GM21825 (cell line): ENCODE measurements at regions not wholly inside any gene's neighbourhood (a gene's known extent, or its start where the extent isn't known, plus 50 kb on each side); places are given as distances from the start of the nearest gene placed in this dataset.

Experiments used
- ATAC-seq: cut with Tn5 transposase; IDR thresholded peaks from one replicate; pipeline ENCODE4 v1.9.1; 2021; ENCODE audit warnings: mild to moderate bottlenecking, moderate library complexity; ENCODE audit not compliant: unreplicated experiment

DNA sequence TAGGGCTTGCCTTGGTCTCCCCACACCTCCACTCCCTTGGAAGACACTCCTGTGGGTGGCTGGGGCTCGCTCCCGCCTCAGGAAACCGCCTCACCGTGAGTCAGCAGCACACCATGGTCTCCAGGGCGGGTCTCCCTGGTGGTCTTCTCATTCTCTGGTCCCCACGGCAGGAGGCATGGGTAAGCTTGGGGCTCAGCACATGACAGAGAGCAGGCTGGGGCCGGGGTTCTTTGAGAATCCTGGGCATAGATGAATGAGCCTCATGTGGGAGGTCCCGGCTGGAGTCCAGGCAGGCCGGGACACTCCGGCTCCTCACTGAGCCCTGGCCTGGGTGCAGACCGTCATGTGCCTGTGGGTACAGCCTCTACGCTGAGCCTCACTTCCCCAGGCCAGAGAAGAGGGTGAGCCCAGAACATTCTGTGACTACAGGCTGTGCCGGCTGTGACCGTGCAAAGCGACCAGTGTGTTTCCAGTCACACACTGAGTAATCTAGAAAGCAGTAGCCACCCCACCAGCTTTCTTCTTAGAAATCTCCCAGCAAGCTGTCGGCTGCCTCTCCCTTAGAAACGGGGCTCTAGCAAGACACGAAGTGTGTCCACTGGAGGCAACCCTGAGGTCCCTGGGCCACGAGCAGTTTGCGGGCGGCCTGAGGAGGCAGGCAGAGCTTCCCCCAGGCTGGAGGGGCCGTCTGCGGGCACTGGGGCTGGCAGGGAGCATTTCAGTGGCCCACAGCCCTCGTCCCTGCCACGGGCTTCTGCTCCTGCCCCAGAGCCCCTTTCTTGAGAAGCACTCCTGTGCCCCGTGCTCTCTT lies 93.1 kb downstream of the RHOB start:
- no peak for ATAC-seq

DNA sequence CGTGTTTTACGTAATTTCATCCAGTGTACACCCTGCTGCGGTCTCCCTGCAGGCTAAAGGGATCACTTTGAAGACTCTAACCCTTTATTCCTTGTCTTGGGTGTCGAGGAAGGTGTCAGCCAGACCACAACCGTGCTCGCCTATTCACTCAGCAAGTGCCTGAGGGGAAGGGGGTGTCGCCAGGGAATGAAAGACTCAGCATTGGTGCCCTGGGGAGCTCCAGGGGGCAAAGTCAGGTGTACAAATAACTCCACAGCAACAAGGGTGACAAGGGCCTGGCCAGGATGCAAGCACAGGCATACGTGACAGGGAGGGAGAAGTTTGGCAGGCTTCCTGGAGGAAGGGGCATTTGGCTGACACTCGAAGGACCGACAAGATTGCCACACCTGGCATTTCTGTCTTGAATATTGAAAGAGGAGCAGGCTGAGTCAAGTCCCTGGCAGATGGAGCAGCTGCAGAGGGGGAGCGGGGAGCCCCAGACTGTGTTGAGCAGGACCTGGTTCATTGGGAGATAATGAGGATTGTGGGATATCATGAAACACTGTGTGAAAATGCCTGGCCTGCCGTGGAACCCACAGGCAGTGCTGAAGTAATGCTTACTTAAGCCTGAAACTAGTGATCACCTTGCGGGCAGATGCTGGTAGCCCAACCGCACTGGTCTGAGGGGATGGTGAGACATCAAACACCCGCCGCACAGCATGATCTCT lies 93.9 kb downstream of the RHOB start:
- ATAC-seq, result no peak

DNA sequence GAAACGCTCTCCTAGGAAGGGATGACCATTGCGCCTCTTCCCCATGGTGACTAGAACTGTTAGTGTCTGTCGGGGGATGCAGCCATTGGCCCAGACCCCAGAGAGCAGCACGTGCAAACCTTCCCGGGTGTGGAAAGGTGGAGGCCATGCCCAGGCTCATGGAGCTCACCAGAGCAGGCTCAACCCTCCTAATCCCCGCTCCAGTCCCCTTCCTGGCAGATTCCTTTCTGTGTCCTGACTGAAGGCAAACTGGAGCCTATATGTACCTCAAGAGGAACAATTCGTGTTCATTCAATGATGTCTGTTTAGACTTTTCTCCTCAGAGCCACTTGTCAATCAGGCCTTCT lies 94.4 kb downstream of the RHOB start:
- no peak for ATAC-seq

DNA sequence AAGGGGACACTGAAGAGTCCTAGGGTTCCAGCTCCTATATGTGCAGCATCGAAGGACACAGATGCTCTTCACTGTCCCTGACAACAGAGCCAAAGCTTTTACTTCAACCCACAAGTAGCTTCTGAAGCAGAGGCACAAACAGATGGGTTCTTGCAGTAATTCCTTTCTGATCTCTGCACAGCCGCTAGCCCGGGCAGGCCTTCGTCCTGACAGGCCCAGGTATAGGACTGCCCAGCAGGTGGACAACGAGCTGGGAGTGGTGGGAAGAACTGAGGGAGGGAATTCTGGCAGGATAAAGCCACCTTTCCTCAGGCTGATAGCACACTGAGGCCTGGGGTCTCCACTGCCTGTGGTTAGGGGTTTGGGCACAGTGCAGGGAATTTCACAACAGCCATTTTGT lies 94.8 kb downstream of the RHOB start:
- ATAC-seq, result no peak

DNA sequence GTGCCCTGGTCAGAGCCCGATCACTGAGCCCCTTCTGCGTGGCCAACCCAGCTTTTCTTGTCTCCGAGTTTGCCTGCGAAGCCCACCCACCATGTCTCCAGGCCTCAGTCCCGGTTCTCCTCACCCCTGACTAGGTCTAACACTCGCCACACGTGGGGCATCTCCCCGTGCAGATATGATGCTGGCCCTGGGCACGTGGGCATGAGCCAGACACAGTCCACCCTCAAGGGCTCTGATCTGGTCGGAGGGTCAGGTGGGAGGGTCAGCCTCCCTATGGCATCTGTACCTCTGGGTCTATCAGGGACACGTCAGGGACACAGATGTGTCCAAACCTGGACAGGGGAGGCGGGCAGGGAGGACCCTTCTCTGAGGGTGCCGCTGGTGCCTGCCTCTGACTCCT lies 95.4 kb downstream of the RHOB start:
- ATAC-seq, result no peak

DNA sequence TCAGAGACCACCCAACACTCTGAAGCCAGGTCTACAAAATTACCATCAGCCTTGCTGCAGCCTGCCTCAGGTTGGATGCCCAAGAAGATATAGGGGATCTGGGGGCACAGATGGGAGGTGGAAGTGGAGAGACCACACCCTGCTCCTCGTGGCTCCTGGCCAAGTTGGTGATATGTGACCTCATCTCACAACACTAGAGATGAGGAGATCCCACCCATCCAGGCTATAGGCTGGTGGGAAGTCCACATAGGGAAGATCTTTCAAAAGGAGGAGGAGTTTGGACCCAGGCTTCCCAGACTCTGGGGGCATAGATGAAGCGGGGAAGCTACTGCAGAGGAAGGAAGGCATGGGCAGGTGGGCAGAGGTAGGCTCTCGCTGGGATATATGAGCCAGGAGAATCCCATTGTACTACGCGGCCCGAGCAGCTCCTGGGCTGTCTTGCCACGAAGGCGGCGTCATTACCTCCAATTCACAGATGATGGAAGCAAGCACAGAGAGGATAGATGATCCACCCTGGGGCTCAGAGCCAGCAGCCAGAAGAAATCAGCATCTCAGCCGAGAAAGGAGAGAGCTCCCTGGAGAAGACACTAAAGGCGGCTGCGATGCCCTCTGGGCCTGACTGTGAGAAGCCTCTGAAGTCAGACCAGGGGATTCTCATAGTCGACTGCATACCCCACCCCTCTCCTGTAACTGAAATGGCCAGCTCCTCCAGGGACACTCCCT lies 96.0 kb downstream of the RHOB start:
- no peak for ATAC-seq

DNA sequence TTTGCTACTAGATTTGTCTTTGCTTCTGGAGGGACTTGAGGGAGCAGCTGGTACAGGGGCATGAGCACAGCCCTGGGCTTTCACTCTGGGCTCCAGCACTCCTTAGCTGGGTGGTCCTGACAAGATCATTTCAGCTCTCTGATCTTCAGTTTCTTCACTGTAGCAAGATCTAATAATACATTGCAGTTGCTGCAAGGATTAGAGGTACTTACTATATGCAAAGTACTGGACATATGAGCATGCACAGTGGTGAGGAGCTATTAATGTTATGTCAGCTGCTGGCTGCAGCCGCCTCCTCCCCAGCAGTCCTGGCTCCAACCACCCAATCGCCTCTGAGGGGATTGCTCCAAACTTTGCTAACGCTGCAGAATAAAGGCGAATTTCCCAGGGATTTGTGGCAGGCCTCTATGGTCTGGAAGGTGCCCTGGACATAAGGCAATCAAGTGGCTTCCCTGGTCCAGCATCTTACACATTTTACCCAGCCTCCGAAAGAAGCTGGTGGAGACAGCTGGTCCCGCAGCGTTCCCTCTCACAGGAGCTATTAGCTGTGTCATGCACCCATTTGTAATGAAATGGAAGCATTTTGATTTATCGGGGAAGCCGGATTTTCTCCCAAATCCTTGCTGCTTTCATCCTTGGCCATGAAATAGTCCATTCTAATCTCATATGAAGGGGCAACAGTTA lies 96.7 kb downstream of the RHOB start:
- no peak for ATAC-seq

DNA sequence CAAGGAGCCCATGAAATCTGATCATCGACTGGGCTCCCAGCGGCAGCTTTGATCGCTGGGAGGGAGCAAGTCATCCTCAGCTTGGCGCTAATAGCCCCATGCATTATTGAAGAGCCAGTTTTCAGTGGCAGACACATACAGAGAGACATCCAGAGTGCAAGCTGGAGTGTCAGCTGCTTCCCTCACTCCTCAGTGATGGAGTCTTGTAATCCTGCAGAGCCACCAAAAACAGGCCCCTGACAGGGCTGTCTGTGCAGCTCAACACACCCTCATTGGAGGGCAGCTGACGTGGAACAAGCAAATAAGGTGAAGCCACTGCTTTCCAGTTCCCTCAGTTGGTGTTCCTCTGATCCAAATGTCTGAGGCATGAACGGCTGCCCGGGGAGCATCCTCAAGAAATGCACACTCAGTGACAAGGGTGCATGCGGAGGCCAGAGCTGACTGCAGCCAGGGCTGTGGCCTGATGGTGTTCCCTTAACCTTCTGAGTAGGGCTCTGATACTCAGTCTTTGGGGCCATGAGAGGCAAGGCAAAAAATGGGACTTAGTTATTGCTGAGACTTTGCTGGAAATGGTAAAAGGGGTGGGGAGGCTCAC lies 97.4 kb downstream of the RHOB start:
- ATAC-seq, result no peak

DNA sequence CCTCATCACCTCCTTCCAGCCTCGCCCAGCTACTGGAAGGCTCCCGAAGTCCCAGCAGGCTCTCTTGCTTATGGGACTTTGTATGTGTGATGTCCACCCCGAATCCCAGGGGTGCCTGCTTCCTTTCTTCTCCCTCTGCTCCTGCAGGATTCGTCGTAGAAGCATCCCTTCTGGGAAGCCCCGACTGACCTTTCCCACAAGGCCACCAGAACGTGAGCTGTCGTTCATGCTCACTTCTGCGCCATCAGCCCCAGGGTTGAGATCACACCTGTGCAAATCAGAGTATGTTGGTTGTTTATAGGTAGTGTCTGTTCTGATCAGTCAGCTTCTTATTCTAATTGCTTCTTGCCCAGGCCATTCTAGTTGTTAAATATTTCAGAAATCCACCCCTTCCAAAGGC lies 101.8 kb downstream of the HS1BP3 start:
- ATAC-seq, result no peak

DNA sequence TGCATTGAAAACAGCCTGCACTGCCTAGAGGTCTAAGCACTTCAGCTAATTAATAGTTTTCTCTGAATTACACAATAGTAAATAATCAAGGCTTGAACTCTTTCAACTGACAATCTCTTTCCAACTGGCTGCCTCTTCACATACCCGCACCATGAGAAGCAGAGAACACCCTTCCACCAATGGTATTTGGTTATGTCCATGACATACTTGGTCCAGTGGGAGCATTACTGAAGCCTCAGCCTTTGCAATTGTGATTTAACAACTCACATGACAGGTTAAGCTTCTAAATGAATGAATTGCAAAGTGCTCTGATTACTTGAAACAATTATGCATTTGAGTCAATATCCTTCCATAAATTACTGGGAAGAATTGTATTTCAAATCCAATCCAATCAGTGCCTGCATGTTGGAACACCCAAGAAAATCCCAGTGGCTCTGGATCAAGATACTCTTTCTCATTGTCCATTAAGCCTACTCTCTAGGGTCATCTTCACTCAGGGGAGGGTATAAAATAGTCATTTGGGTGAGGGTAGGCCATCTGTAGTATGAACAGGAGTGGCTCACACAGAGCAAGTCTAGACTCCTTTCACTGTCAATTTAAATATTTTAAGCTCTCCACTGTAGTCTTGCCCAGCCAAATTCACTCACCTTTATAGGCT lies 101.1 kb downstream of the HS1BP3 start:
- ATAC-seq, result no peak

DNA sequence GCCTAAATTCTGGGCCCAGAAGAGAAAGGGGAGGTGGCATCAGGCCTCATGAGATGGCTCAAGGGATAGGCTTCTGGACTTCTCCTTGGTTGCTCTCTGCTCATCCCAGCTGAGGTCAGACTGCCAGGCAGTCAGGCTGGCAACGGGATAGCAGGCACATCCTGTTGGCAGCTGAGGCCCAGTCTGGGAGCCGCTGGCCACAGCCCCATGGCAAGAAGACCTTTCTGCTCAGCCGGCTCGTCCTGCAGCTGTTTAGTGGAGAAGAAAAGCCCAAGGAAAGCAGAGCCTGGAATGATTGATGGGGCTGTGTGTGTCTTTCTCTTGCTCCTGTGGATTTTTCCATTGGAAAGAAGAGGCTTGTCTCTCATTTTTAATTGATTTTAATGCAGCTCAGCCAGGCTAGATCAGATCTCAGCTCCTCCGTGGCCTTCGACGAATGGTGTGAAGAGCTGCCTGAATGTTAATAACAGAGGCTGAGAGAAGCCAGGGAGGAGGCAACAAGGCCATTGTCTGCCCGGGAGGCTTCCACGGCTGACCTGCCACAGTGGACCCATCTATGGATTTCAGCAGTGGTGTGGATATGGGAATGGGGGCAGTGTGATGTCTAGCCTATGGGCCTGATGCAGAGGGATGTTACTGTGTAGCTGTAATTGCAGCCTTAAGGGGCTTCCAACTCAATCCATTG lies 99.5 kb downstream of the HS1BP3 start:
- ATAC-seq, result no peak

DNA sequence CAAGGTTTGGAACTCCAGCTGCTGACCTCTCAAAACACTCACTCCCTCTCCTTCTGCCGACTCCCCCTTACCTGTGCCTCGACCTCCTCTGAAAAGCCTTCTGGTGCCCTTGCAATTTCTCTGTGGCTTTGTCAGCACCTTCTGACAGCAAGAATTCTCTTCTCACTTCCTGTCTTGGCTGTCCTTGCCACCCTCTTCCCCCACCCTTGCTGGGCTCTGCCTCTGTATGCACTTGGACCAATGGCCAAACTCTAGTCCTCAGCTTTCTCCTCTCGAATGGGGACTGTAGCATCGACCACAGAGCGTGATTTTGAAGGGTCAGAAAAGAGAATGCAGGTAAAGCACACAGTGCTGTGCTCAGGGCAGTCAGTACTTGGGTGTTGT lies 99.0 kb downstream of the HS1BP3 start:
- no peak for ATAC-seq

DNA sequence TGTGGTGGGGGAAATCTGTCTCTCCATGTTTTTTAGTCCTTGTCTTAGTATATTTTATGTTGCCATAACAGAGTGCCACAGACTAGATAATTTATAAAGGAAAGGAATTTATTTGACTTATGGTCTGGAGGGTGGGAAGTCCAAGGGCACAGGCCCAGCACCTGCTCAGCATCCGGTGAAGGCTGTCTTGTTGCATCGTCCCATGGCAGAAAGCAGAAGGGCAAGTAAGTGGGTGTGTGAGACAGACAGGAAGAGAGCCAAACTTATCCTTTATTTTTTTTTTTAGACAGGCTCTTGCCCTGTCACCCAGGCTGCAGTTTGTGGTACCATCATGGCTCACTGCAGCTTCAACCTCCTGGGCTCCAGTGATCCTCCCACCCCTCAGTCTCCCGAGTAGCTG lies 98.1 kb downstream of the HS1BP3 start:
- ATAC-seq, result no peak

DNA sequence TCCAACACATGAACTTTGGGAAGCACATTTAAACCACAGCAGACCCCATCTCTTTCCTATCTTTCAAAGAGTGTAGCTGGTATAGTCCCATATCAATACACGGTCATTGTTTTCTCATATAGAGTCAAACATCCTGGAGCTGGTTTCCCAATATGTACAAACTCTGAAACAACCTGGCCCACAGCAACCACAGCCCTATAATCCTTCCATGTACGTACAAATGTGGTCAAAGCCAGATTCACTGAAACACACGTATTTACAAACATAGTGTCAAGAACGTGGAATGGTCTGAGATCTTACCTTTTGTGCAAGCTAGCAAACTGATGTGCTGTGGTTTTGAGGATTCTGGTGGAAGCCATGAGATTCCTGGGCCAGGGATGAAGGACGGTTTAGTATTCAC lies 97.3 kb downstream of the HS1BP3 start:
- ATAC-seq, result no peak

DNA sequence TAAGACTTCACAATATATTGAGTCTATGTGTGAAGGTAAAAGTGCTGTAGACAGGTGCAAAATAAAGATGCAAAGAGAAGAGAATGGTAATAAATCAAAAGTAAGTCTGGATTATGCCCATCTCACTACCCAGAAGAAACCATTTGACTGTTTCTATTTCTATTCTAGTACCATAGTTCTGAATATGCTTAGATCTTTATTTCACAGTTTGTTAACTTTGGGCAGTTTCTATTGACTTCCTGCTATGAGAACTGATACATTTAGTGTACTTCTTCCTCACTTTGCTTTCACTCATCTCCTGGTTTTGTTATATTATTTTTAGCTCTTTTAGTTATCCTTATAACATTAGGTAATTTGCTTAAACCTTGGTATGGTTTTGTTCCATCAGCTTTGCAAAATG lies 94.9 kb downstream of the HS1BP3 start:
- ATAC-seq, result no peak

DNA sequence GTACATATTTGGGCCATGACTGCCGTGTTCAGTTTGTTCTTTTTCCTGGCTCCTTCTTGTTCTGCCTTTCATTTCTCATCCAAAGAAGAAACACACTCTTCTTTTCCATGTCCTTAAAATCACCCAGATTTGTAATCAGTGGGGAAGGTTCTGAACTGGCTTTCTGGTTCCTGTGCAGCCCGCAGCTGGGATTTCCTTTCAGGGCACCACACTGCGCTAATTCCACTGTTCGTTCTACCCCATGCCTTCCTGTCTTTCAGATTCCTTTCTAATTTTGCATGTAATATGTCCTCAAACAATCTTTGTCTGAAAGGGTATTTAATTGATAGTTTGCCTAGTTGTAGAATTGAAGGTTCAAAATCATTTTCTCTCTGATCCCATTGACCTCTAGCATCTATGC lies 94.1 kb downstream of the HS1BP3 start:
- ATAC-seq, result no peak

DNA sequence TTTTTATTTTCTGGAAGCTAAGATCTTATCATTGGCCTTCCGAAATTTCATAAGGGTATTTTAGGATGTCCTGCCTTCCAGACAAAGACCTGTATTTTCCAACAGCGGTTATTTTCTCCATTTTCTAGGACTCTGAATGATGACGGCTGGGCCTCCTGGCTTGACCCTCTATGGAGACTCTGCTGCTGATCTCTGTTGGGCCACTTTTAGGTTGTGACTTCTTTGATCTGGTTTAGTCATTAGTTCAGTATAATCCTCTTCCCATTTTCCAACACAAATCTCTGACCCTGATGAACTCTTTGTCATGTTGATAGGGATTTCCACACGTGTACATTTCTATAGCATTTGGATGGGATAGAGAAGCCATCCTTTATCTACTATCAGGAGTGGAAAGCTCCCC lies 93.7 kb downstream of the HS1BP3 start:
- ATAC-seq, result no peak

DNA sequence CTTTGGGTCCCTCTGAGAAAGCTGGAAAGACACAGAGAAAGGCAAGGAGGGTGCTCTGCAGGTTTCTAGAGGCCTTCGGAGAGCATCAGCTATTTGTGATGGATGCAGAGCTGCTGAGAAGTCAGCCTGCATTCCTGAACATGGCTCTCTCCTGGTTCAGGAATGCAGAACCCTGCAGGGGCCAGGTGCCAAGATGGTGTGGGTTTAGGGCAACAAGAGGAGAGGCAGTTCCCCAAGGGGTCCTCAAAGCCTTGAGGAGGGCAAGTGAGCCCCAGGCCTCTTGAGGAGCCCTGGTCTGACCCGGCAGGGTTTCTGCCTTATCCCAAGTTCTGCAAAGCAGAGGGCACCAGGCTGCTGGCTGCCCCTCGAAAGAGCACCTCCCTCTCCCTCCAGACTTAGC lies 93.3 kb downstream of the HS1BP3 start:
- ATAC-seq, result no peak

DNA sequence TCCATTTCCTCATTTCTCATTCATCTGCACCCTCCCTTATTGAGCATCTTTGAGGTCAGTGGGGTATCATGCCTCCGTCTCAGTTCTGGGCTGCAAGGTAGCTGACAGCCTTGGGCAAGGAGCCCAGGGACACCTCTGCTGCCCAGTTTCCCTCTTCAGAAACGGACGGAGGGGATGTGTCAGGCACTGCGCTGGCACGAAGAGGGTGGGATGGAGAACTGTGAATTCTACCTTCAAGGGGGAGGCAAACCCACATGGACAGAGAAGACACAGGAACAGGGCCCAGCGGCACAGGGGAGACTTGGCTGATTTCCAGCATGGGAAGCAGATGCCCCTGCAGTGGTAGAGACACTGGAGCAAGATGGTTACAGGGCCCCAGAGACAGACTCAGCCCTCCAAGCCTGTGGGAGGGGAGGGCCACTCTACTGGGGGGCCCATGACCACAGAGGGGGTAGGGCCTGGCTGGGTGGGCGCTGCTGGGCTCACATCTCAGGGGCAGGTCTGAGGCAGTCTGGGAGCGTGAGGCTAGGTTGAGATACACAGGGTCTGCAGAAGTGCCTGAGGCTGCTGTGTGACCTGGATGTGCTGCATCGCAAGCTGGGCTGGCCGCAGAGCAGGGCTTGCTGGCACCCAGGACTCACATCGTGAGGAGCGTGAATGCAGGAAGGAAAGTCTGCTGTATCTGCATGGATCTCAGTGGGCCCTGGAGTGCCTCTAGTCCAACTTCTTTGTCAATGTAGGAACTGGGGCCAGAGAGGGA lies 92.3 kb downstream of the HS1BP3 start:
- no peak for ATAC-seq
